IPS-11a (cell line): ENCODE measurements at regions not wholly inside any gene's neighbourhood (a gene's known extent, or its start where the extent isn't known, plus 50 kb on each side); places are given as distances from the start of the nearest gene placed in this dataset.
A peak's percentile ranks its signal among the peaks of the same experiment; 100 is the strongest.

Experiments
- H3K4me3 ChIP-seq: one replicate; pipeline ENCODE4 v1.5.1; 2013; ENCODE audit warnings: low read depth, low read length, control low read depth

- no peak overlapping the region for H3K4me3 ChIP-seq
Measured at GRCh38 chr1:98086156-98086555, 165.3 kb upstream of the DPYD start.

- H3K4me3 ChIP-seq: no peak overlapping the region
Measured at GRCh38 chr1:98084188-98084587, 163.4 kb upstream of the DPYD start.

GRCh38 chr1:98081944-98082343 is 161.1 kb upstream of the DPYD start:
- H3K4me3 ChIP-seq: no peak overlapping the region

GRCh38 chr1:98078596-98078995 is 157.8 kb upstream of the DPYD start:
- no peak overlapping the region for H3K4me3 ChIP-seq

- no peak overlapping the region for H3K4me3 ChIP-seq
Measured at GRCh38 chr1:98077691-98078090, 156.9 kb upstream of the DPYD start.

- no peak overlapping the region for H3K4me3 ChIP-seq
Measured at GRCh38 chr1:98075626-98076025, 154.8 kb upstream of the DPYD start.

- H3K4me3 ChIP-seq: no peak overlapping the region
Measured at GRCh38 chr1:98073823-98074222, 153.0 kb upstream of the DPYD start.

- no peak overlapping the region for H3K4me3 ChIP-seq
Measured at GRCh38 chr1:98073106-98073505, 152.3 kb upstream of the DPYD start.

GRCh38 chr1:98072047-98072446 is 151.2 kb upstream of the DPYD start:
- no peak overlapping the region for H3K4me3 ChIP-seq

- no peak overlapping the region for H3K4me3 ChIP-seq
Measured at GRCh38 chr1:98068016-98068415, 147.2 kb upstream of the DPYD start.

GRCh38 chr1:98066911-98067310 is 146.1 kb upstream of the DPYD start:
- no peak overlapping the region for H3K4me3 ChIP-seq

GRCh38 chr1:98059620-98060019 is 138.8 kb upstream of the DPYD start:
- H3K4me3 ChIP-seq: no peak overlapping the region

GRCh38 chr1:98058676-98059075 is 137.8 kb upstream of the DPYD start:
- H3K4me3 ChIP-seq: no peak overlapping the region

- H3K4me3 ChIP-seq: no peak overlapping the region
Measured at GRCh38 chr1:98057236-98057910, 136.5 kb upstream of the DPYD start.

GRCh38 chr1:98056781-98057180 is 135.9 kb upstream of the DPYD start:
- no peak overlapping the region for H3K4me3 ChIP-seq

GRCh38 chr1:98055457-98055856 is 134.6 kb upstream of the DPYD start:
- no peak overlapping the region for H3K4me3 ChIP-seq

GRCh38 chr1:98054786-98055185 is 134.0 kb upstream of the DPYD start:
- no peak overlapping the region for H3K4me3 ChIP-seq

- peak overlapping the region; percentile 33 for H3K4me3 ChIP-seq
Measured at GRCh38 chr1:98054367-98054701, 133.5 kb upstream of the DPYD start.

- peak overlapping the region; percentile 57 for H3K4me3 ChIP-seq
Measured at GRCh38 chr1:98053471-98054366, 132.9 kb upstream of the DPYD start.

GRCh38 chr1:98051065-98051675 is 130.3 kb upstream of the DPYD start:
- no peak overlapping the region for H3K4me3 ChIP-seq

GRCh38 chr1:98049370-98050135 is 128.7 kb upstream of the DPYD start:
- H3K4me3 ChIP-seq: peak overlapping the region; percentile 10
